SK-N-SH treated with all-trans-retinoic acid at 6 μM for 48 hours (cell line): ENCODE measurements at regions not wholly inside any gene's neighbourhood (a gene's known extent, or its start where the extent isn't known, plus 50 kb on each side); places are given as distances from the start of the nearest gene placed in this dataset.
"Not testable (repeated sequence)": the region's sequence is repeated elsewhere in the genome, so short reads cannot be mapped to it uniquely, and the experiment has no call there.

ENCODE experiments used
- ESRRG ChIP-seq: fragments of 250-450 bp; sonication (Bioruptor Pico); IDR thresholded peaks from 2 replicates; pipeline ENCODE4 v1.6.1; 2021; ENCODE audit warnings: mild to moderate bottlenecking
- GLIS3 ChIP-seq: fragments of 250-450 bp; sonication (Bioruptor Pico); IDR thresholded peaks from 2 replicates; pipeline ENCODE4 v1.5.0; 2020; ENCODE audit warnings: mild to moderate bottlenecking, moderate library complexity
- PATZ1 ChIP-seq: fragments of 250-450 bp; sonication (Bioruptor Pico); IDR thresholded peaks from 2 replicates; pipeline ENCODE4 v1.8.0; 2020; ENCODE audit warnings: mild to moderate bottlenecking, moderate library complexity, borderline replicate concordance
- RARB ChIP-seq: fragments of 250-450 bp; sonication (Bioruptor Pico); IDR thresholded peaks from 2 replicates; pipeline ENCODE4 v1.8.0; 2021; ENCODE audit warnings: mild to moderate bottlenecking, moderate library complexity
- TCF4 ChIP-seq: fragments of 250-450 bp; sonication (Bioruptor Pico); IDR thresholded peaks from 2 replicates; pipeline ENCODE4 v1.8.0; 2021; ENCODE audit warnings: mild to moderate bottlenecking, moderate library complexity, borderline replicate concordance
- TSHZ2 ChIP-seq: fragments of 250-450 bp; sonication (Bioruptor Pico); IDR thresholded peaks from 2 replicates; pipeline ENCODE4 v1.5.0; 2020; ENCODE audit warnings: mild to moderate bottlenecking, moderate library complexity
- ZC3H10 ChIP-seq: fragments of 250-450 bp; sonication (Bioruptor Pico); IDR thresholded peaks from 2 replicates; pipeline ENCODE4 v1.5.1; 2021; ENCODE audit warnings: mild to moderate bottlenecking, moderate library complexity
- ZNF565 ChIP-seq: fragments of 450-650 bp; formaldehyde crosslinking; conservative IDR thresholded peaks from 2 replicates; pipeline ENCODE4 v1.5.0; 2020; ENCODE audit warnings: low read depth, mild to moderate bottlenecking, moderate library complexity
- ZNF8 ChIP-seq: fragments of 450-650 bp; formaldehyde crosslinking; IDR thresholded peaks from 2 replicates; pipeline ENCODE4 v1.5.0; 2020; ENCODE audit warnings: mild to moderate bottlenecking, moderate library complexity

GRCh38 chr12:42021937-42022336, 122.7 kb downstream of the GXYLT1 start:
- TF ChIP-seq PATZ1, ZC3H10, ZNF565, ESRRG, RARB, TCF4, TSHZ2, ZNF8, GLIS3 (CRISPR knock-in tag): not testable (repeated sequence)
